Activated CD8-positive, alpha-beta memory T cell treated with anti-CD3 and anti-CD28 coated beads for 48 hours (primary cell): ENCODE measurements at regions not wholly inside any gene's neighbourhood (a gene's known extent, or its start where the extent isn't known, plus 50 kb on each side); places are given as distances from the start of the nearest gene placed in this dataset.

ENCODE experiments used
- DNase-seq, 3 experiments: peaks; one replicate each; pipeline ENCODE4 v3.0.0-alpha.2; 2020; ENCODE audit warnings: low read depth in 2 of 3, low spot score in 2 of 3

DNA sequence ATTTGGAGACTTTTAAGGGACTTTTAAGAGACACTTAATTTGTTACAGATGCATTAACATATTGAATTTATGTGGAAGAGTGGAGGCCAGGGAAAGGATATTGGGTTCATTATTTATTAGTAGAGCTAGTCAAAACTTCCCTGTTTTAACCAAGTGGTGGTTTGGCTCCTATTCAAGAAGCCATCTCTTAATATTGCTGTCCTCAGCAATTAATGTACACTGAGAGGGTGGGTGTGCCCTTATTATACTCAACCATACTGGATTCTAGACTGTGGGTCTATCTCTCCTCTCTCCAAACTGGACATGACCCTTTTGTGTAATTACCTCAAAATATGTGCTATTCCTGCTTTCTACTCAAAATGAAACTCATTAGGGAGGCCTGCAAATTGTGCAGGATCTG is 398.7 kb upstream of the DDHD1 start:
- no peak for DNase-seq

DNA sequence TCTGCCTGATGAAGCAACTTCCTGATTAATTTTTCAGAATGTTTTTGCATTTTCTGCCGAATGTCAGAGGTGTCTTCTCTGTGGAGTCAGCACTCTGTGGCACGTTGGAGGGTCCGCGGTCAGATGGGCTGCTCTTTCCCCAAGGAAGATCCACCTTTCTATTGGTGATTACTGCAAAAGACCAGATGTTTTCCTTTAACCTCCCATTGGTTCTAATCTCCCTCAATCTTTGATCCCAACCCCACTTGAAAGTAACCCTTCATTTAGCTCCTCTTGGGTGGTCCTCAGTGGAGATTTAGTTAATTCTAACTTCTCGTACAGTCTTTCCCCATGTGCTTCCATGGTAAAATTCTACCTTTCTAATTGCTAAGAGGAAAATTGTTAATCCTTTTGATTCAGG is 397.7 kb upstream of the DDHD1 start:
- no peak for DNase-seq

DNA sequence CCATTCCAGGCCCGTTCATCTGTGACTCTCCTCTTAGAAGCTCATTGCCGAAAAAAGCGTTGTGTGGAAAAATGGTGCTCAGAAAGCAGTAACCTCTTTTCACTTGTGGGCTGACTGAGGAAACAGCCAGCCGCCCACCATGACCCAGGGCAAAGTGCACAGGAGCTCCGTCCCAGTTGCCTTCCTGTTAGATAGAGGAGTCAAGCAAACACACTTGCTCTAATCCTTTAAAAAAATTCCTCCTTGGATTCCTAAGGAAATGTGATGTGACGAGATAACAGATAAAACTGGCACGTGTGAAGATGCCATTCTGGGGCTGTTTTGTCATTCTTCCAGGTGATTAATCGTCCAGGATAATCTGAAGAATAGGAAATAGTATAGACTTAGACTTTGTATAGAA is 396.8 kb upstream of the DDHD1 start:
- DNase-seq = no peak

DNA sequence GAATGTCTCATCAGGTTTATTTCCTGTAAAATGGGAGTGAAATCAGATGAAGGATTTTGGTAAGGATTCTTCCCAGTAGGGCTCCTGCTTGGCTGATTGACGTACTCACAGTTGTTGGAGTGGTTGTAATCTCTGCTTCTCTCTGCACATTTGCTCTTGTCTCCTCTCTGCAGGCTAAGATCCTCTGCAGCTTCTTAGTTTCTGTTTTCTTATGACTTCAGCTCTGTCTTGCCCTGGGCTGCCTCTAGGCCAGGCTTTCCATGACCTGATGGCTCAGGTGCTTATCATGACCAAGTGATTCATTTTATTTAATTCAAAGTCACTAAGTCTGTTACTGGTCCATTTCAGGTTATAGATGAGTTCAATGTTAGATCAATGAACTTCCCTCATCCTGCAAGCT is 394.5 kb upstream of the DDHD1 start:
- DNase-seq = no peak

DNA sequence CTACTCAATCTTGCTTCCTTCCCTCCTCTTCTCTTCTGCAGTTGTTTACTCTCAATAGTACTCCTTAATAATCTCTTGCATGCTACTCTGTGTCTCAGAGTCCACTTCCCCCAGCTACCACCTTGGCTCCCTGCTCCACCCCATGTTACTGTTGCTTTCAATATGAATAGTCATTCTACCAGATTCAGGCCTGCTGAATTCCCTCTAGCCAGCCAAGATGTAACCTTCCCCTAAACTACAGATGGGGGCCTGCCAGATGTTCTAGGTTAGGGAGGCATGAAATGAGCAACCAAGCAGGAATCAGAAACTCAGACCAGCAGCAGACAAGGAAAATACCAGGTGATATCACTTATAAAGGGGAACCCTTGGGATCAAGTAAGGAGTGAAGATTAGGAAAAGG is 392.1 kb upstream of the DDHD1 start:
- no peak for DNase-seq

DNA sequence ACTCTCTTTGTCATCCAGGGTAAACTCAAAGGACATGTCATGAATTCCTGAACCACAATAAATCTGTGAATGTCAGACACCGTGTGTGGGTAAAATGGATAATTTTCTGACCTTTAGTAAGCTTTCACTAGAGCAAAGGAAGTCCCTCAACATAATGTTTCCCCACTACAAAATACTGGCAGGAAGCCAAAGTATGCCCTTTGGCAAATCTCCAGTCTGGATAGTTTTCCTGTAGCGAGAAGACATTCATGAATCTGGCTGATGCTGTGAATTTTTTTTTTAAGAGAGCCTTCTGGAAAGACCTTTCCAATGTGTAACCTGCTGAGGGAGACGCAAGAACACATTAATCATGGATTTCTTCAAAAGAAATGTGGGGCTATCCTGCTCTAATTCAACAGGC is 389.6 kb upstream of the DDHD1 start:
- DNase-seq = no peak

DNA sequence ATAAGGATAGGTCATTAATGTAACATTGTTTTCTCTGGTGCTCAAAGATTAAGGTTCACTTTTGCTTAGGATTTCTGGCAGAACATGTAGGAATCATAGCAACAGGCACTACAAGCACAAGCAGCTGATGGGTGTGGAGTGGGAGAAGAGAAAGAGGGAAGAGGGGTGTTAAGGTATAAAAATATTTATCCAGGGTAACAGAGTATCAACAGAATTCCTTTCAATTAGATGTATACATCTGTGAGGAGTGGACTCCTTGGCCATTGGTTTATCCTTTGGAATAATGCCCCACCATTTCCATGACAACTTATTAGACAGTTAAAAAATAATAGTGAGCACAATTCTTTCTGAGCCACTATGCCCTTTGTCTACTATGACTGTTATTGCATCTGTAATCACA is 388.3 kb upstream of the DDHD1 start:
- DNase-seq = no peak

DNA sequence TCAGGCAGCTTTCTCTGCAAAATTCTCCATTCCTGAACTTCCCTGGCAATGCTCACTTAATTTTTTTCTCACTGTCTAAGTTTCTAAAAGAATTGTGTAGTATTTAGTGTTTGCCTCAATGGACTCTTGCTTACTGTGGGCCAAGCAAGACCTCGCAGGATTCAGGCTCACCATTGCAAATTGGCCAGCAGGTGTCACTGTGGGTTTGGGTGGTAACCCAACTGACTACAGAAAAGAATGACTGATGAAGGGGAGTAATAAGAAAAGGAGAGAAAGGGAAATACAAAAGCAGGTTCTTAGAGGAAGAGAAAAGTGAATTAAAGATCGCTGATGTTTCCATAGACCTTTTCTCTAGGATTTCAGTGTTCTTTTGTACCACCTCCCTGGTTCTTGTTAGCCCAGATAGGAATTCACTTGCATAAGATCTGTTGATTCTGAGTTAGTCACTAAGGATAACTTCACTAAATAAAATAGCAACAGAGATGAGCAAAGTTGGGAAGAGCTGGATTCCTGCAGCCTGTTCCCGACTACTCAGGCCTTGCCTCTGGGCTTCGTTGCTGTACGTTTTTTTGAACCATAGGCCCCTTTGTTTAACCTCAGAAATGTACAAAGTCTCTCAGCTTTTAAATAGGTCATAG is 386.5 kb upstream of the DDHD1 start:
- peak in 2 of 3 experiments; percentile 16 to 36 for DNase-seq

DNA sequence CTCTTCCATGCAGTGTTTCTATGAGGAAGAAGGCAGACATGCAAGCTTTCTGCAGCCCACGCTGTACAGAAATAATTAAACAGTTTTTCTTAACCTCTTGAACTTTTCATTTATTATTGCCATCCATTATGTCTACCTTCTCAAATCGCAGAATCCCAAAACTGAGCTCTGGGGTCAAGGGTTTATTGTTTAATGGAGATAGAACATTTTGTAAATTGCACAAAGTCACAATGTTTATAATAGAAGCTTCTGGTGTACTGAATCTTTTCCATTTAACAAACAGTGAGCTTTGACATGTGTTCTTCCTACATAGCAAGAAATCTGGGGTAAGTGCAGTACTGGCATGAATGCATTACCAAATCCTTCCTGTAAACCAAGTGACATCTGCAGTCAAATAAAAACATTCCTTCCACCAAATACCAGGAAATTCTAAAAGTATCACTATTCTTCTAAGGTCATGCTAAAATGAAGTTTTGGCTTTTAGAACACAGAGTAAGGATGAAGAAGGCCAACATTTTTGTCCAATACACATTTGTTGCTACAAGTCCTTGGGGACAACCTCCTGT is 385.3 kb upstream of the DDHD1 start:
- no peak for DNase-seq

DNA sequence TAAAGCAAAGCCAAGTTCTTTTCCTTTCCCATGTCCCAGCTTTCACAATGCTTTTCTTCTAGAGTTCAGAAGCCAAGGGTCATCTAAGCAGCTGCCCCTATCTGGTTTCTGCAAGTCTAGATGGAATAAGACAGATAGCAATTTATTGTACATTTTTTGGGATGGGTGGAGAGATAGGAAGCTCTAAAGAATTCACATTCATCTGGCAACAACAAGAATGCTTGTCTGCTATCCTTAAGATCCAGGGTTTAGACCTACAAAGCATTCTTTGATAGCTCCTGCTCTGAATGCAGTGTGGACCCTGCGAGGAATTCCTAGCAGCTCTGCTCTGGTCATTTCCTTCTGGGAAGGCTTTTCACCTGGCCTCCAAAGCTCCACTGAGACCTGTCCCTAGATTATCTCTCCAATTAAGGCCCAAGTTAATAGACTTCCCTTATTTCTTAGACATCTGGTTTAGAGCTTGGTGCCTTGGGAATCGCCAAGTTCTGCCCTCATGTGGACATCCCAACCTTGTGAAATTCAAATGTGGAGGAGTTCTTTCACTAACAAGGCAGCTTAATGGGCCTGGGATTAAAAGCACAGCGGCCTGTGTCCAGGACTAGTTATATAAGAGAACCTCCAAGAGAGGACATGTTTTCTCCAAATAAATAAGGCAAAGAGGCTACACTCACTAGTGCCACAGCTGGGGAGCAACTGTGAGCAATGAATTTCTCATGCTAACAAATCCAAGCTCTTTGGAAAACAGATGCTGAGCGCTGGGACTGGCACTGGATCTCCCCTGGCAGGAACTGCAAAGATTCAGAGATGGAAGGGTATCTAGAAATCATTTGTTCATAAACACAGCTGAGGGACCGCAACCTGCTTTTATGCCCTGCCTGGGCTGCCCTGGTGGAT is 384.5 kb upstream of the DDHD1 start:
- DNase-seq = no peak

DNA sequence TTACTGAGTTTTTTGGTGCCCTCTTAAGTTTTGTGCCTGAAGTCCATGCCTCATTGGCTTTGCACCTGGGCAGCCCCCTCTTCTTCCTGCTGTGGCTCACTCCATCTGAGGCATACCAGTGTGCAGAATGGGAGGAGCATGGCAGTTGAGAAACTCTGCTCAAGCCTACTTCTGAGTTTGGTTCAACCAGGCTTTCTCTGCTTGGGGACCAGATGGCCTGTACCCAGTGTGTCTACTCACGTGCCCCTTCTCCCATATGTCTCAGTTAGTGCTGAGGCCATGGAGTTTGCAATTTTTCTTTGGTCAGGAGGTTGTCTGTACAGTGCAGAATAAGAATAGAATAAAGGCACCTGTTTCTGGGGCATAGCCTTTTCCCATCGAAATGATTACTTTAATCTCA is 383.3 kb upstream of the DDHD1 start:
- DNase-seq = no peak

DNA sequence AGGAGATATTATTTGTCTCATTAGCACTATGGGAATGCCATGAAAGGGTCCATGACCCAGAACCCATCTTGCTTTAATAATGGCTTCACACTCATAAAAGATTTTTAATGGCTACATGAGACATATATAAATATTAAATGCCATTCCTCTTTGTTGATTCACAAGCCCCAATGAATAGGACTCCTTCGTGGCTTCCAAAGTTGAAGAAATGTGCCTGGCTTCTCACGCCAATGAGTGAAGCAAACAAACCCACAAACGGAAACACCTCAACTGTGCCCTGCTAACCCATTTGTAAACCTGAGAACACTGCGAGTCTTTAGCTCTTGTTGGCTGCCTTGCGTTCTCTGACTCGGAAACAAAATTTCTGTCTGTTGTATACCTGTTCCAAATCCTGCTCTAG is 381.7 kb upstream of the DDHD1 start:
- DNase-seq = no peak

DNA sequence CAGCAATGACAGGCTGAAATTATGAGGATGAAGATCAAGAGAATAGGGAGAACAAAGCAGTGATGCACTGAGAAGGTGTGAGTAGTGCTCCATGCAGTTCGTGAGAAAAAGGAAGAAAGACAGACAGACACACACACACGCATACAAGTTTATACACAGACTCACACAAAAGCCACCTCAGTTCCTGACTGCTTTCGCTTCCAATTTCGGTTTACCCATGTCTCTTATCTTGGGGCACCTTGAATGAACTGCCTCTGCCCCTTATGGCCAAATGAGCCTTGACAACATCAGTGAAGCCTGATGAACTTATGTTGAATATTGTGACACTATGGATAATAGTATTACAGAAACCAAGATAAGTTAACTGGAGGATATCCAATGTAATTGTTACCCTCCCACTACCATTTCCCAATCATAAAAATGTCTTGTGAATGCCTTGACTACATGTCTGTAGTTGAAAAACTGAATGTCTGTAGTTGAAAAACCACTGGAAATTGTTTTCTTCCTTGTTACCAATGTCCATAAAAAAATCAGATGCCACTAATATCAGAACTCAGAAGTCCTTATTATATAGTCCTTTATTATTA is 380.4 kb upstream of the DDHD1 start:
- DNase-seq = no peak

DNA sequence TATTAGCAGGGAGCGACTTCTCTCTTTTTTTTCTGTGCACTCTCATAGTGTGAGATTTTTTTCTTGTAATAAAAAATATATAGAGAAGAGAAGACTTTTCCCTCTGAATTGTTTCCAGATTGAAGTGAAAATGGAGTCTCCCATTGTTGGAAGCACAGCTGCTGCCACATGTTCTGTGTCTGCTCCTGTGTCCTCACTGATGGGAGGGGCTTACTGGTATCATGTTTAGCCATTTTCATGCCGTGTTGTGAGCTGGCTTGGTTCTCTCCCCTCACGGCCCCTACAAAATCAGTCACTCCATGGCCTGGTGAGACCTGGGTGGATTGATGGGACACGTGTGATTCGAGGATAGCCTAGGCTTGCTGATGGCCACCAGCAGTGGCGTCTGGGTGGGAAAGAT is 379.7 kb upstream of the DDHD1 start:
- DNase-seq = no peak

DNA sequence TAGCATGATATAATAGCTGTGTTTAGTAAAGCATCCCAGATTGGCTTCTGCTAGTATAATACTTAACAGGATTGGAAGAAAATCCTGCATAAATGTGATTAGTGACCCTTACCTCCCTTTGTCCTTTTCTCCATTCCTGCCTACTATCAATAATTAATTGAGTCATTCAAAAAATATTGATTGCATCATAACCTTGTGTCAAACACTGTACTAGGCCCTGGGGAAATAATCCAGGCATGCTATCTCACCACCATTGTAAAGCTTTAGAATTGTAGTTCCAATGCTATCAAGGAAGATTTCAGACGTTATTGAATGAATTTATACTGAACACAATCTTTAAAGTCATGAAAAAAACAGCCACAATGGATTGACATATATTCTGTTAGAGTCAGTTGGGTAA is 378.6 kb upstream of the DDHD1 start:
- no peak for DNase-seq

DNA sequence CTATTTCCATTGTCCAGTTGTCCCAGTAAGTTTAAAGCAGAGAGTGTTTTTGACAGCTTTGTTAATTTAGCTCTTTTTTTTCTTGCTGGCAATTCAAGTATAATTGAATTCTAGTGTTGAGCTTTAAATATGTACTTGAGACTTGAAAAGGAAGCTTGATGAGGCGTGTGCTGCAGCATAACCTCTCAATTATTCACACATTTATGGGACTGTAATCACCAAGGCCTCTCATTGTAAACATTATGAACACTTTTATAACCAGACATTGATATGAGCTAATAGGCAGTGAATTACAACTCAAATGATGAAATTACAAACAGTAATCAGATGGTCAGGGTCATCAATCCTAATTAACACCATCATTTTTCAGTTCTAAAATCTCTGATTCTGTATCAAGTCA is 378.0 kb upstream of the DDHD1 start:
- no peak for DNase-seq

DNA sequence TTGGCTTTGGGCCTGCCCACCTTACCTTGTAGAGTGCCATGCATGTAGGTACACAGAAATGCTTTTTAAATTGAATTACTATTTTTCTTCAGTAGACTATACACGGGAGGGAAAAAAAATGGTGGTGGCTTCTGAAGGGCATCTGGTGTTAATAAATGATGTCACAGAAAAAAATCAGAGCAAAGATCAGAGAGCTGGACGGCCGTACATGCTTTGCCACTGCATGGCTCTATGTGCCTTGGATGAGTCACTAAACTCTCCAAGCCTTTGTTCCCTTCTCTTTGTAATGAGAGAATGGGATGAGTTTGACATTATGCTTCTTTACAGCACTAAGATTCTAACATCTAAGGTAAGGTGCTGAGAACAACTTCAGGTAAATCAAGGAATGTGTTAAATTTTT is 376.4 kb upstream of the DDHD1 start:
- DNase-seq = no peak

DNA sequence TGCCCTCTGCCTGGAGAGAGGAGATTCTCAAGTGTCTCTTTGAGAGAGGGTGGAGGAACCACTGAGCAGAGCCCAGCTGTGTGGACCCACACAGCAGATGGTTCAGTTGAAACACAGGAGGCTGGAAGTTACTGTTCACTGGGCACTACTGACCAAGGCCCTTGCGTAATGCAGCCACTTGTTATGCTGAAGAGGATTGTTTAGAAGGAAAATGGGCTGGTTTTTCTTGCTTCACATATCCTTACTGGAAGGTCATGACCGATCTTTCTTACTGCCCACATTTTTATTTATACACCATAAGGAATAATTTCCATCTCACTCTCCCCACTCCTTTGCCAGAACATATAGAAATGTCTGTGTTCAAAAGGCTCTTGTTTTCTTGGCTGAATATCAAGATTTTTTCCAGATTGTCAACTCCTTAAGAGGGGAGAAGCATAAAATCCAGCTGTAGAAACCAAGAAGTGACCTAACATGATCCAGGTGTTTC is 375.1 kb upstream of the DDHD1 start:
- no peak for DNase-seq

DNA sequence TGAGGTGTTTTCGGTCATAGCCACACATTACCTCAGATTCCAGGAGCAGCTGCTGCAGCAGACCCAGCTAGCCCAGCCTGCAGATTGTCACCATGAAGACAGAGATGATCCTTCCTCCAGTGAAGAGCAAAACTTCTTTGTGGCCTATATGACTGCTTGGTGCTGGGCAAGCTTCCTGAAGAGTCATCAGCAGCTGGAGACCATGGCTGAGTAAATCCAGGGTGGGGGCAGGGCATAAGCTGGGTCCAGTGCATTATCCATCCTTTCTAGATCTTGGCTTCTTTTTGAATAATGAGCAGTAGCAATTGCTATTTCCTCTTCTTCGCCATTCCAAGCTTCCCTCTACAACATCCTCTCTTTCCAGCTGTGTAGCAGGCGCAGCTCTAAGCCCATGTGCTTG is 373.1 kb upstream of the DDHD1 start:
- no peak for DNase-seq

DNA sequence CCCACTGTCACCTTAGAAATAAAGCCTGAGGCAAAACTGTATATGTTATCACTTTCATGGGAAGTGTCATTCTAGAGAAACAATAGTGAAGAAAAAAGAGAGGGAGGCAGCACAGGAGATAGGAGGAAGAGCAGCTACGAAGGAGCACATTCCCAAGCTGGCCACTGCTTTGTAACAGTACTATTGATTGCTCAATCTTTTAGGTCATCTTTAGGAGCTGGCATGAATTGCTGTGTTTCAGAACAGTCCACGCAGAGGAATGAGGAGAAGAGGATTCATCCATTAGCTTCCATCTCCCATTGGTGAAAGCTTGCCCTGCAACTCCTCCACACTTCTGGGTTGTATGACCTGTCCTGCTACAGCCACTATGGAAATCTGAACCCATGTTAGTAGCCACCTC is 372.5 kb upstream of the DDHD1 start:
- DNase-seq = no peak

DNA sequence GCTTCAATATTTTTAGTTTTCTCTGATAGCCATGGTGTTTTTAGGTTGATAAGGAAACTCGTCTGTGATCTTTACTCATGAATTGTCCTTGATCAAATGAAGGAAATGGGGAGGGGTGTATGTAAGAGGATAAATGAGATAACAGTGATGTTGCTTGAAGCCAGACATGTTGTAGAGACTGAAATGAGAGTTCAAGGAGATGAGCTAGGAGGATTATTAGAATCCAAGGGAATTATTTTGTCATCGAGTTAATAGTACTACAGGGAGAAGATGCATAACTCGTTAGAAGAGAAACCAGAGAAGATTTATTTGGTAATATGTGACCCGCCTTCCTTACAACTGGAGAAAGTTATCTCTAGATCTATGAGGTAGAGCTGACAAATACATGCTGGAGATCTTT is 371.3 kb upstream of the DDHD1 start:
- no peak for DNase-seq

DNA sequence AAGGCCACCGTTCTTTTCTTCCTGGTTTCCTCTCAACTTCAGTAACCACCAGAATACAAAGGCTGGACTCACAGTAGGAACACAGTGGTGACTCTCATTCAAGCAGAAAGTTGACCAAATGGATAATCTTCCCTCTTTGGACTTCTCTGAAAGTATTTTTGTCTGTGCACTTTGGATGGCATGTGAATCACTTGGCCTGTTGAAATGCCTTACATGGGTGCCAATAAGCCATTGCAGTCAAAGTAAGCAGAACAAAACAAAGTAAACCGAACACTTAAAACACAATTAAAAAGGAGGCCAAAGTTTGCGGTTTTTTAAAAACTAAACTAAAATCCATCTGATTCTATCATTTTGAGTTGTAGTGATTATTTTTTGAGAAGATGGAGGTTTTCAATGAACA is 370.1 kb upstream of the DDHD1 start:
- no peak for DNase-seq
